Stimulated activated naive CD8-positive, alpha-beta T cell treated with anti-CD3 and anti-CD28 coated beads, Interleukin-15, Interleukin-2, amounts not matched to agents 100 ng/mL and 50 ng/mL, for 24 hours (primary cell): ENCODE measurements at regions not wholly inside any gene's neighbourhood (a gene's known extent, or its start where the extent isn't known, plus 50 kb on each side); places are given as distances from the start of the nearest gene placed in this dataset.
"Not testable (repeated sequence)": the region's sequence is repeated elsewhere in the genome, so short reads cannot be mapped to it uniquely, and the experiment has no call there.

Experiments
- H3K27ac Mint-ChIP-seq: one replicate; pipeline ENCODE4 v1.8.0; 2021; ENCODE audit warnings: mild to moderate bottlenecking, mixed read lengths
- H3K27me3 Mint-ChIP-seq: one replicate; pipeline ENCODE4 v1.8.0; 2021; ENCODE audit warnings: mixed read lengths
- H3K36me3 Mint-ChIP-seq: one replicate; pipeline ENCODE4 v1.8.0; 2021; ENCODE audit warnings: low read depth, mixed read lengths
- H3K4me1 Mint-ChIP-seq: one replicate; pipeline ENCODE4 v1.8.0; 2021; ENCODE audit warnings: low read depth, mixed read lengths
- H3K4me3 Mint-ChIP-seq: one replicate; pipeline ENCODE4 v1.8.0; 2021; ENCODE audit warnings: mild to moderate bottlenecking, mixed read lengths
- H3K9me3 Mint-ChIP-seq: one replicate; pipeline ENCODE4 v1.8.0; 2021; ENCODE audit warnings: mixed read lengths

DNA sequence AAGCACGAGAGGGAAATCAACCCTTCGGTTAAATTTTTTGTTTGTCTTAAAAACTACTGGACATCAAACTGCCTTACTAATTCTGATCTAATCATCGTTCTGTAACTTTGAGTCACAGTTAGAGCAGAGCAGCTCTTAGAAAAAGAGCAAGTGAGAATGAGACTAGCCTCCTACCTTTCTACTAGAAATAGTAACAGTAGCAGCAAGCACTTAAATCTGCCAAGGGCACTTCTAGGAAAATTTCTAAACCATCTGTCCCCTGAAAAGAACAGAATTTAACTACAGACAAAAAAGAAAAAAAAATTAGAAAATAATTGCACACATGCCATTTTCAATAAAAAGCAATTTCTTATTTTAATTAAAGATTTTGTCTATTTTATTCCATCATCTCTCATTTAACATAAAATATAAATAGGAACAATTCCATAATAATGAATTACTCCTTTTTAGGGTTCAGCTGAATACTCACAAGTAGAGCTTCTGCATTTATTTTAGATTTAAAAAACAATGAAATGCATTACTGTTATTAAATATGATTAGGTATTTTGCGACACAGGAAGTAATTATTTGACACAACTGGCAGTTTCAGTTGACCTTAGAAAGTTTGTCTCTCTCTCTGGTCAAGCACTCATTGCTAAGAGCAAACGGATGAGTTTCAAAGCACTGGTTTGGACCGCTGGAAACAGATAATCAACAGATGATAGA is 250.8 kb upstream of the SOX9 start:
- Mint-ChIP-seq H3K4me3 (no peak overlapping the region), H3K27me3 (no peaks in the 10 kb centered on the region), H3K27ac (no peak overlapping the region), H3K4me1 (no peaks in the 10 kb centered on the region), H3K36me3 (no peaks in the 10 kb centered on the region), H3K9me3 (peaks cover 6% of the 10 kb centered on the region)

DNA sequence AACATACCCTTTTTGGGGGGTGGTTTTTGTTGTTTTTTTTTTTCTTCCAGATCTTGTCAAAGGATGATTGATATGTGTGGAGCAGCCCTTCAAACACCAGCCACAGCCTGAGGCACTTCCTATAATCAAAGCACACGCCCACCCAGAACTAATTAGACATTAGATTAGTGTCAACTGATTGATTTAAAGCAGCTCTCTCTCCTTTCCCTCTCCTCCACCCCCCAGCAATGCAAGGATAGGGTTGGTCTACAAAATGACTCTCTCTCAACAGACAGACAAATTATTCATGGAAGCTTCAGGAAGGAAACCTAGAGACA is 250.3 kb upstream of the SOX9 start:
- Mint-ChIP-seq H3K4me1 (no peaks in the 10 kb centered on the region), H3K36me3 (no peaks in the 10 kb centered on the region), H3K27me3 (no peaks in the 10 kb centered on the region), H3K27ac (no peak overlapping the region), H3K9me3 (peaks cover 7% of the 10 kb centered on the region), H3K4me3 (no peak overlapping the region)

DNA sequence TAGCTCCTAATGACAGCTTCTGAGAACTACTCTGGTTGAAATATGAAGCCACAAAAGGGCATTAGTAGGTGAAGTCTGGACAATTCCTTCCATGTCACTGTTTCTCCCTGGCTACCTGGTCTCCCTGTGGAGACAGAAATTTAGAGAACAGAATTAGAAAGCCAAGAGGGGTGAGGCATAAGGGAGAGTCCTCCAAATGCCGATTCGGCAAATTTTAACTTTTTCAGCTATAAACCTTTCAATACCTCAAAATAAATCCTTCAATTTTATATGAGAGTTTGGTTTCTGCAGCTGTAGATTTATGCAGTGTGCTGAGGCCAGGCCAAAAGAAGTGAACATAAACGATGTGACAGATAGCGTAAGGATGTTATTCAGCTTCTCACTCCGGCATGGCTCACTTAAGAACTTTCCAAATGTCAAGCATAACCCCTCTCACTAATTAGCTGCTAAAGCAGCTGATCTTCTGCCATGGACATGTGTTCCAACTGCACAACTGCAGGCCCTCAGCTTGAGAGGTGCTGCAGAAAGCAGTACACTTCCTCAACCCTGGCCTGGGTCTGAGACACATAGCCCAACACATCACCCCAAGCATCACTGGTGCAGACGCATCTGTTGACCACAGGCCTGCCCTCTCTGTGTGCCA is 247.9 kb upstream of the SOX9 start:
- Mint-ChIP-seq H3K27ac (no peak overlapping the region), H3K9me3 (peaks cover 7% of the 10 kb centered on the region), H3K4me3 (no peak overlapping the region), H3K36me3 (no peaks in the 10 kb centered on the region), H3K4me1 (no peaks in the 10 kb centered on the region), H3K27me3 (no peaks in the 10 kb centered on the region)

DNA sequence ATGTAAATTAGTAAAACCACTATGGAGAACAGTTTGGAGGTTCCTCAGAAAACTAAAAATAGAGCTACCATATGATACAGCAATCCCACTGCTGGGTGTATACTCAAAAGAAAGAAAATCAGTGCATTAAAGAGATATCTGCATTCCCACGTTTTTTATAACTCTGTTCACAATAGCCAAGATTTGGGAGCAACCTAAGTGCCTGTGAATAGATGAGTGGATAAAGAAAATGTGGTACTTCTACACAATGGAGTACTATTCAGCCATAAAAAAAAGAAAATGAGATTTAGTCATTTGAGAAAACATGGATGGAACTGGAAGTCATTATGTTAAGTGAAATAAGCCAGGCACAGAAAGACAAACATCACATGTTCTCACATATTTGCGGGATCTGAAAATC is 246.0 kb upstream of the SOX9 start:
- not testable (repeated sequence) for H3K36me3 Mint-ChIP-seq, H3K27ac Mint-ChIP-seq, H3K4me3 Mint-ChIP-seq, H3K27me3 Mint-ChIP-seq, H3K9me3 Mint-ChIP-seq, H3K4me1 Mint-ChIP-seq

DNA sequence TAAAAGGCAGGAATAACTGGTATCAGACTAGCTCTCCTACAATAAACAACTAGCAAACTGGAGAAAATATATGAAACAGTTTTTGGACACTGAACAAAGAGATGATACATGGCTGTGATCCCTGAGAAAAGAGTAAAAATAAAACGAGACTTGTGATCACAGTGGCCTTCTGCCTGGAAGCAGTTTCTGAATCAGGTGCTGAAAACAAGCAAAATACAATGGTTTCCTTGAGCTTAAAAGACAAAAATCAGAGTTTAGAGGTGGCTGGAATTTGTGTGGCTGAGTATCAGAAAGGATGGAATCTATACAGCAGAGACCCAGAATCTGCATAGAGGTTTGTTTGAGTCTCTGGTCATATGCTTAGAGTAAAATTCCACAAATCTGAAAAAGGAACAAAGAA is 242.5 kb upstream of the SOX9 start:
- H3K4me1 Mint-ChIP-seq = no peaks in the 10 kb centered on the region
- peaks cover 4% of the 10 kb centered on the region for H3K9me3 Mint-ChIP-seq
- no peak overlapping the region for H3K4me3 Mint-ChIP-seq
- H3K27ac Mint-ChIP-seq = no peak overlapping the region
- no peaks in the 10 kb centered on the region for H3K36me3 Mint-ChIP-seq
- no peaks in the 10 kb centered on the region for H3K27me3 Mint-ChIP-seq

DNA sequence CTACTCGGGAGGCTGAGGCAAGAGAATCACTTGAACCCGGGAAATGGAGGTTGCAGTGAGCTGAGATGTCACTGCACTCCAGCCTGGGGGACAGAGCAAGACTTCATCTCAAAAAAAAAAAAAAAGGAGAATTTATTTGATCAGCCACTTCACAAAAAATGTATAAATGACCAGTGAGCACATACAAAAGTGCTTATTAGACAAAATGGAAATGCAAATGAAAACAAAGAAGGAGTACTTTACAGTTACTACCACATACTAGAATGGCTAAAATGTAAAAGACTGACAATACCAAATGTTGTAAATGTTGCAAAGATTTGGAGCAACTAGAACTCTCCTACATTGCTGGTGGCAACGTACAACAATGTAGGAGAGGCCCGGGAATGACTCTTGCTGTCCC is 241.8 kb upstream of the SOX9 start:
- Mint-ChIP-seq H3K9me3 (peaks cover 4% of the 10 kb centered on the region), H3K36me3 (no peaks in the 10 kb centered on the region), H3K4me1 (no peaks in the 10 kb centered on the region), H3K4me3 (no peak overlapping the region), H3K27me3 (no peaks in the 10 kb centered on the region), H3K27ac (no peak overlapping the region)

DNA sequence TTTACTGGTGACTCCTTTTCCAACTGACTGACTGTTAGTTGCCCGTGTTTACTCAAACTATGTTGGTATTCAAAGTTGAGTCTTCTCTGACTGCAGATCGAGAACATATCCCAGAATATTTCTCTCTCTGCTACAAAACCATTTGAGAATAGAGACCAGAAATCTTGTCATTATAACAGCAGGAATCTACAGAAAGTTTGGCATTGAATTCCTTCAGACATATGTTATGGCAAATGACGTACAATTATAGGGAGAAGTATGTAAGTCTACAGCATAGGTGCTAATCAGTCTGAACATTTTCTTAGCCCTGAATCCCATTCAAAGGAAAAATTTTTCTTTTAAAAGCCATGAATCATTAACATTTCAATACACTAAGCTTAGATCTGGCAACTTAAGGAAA is 239.8 kb upstream of the SOX9 start:
- no peaks in the 10 kb centered on the region for H3K27me3 Mint-ChIP-seq
- H3K4me1 Mint-ChIP-seq = no peaks in the 10 kb centered on the region
- H3K4me3 Mint-ChIP-seq = no peak overlapping the region
- no peak overlapping the region for H3K27ac Mint-ChIP-seq
- peaks cover 4% of the 10 kb centered on the region for H3K9me3 Mint-ChIP-seq
- no peaks in the 10 kb centered on the region for H3K36me3 Mint-ChIP-seq

DNA sequence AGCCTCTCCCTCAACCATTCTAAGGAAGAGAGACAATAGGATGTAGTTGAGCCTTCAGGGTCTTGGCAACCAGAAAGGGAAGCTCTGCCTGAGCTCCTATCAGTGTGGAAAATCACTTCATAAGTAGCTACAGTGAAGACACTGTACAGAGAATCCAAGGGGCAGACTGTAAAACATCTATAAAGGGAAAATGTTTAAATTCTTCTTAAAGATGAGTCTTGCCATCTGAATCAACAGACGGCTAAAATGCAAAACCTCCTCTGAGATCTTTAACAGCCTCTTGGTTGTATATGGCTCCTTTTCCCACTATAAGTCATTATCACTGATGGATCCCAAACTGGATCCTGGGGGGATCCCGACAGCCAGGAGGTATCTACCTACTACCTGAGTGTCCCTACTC is 239.2 kb upstream of the SOX9 start:
- Mint-ChIP-seq H3K9me3 (peaks cover 4% of the 10 kb centered on the region), H3K36me3 (no peaks in the 10 kb centered on the region), H3K27ac (no peak overlapping the region), H3K4me1 (no peaks in the 10 kb centered on the region), H3K27me3 (no peaks in the 10 kb centered on the region), H3K4me3 (no peak overlapping the region)

DNA sequence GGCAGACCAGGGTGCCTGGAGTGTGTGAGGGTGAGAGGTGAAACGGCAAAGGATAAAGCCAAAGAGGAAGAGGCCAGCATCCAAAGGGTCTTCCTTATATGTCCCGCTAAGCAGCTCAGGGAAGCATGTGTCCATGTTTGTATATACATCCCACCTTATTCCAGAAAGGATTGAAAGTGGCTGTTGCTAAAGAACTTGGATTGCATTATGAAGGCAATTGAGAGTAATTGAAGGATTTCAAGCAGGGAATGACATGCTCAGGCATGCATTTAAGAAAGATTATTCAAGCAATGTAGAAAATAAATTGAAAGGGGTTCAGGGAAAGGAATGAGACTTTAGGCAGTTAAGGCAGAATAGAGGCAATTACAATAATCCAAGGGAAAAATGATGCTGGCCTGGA is 237.6 kb upstream of the SOX9 start:
- H3K27ac Mint-ChIP-seq = no peak overlapping the region
- peaks cover 4% of the 10 kb centered on the region for H3K9me3 Mint-ChIP-seq
- no peaks in the 10 kb centered on the region for H3K4me1 Mint-ChIP-seq
- H3K27me3 Mint-ChIP-seq = no peaks in the 10 kb centered on the region
- no peak overlapping the region for H3K4me3 Mint-ChIP-seq
- no peaks in the 10 kb centered on the region for H3K36me3 Mint-ChIP-seq

DNA sequence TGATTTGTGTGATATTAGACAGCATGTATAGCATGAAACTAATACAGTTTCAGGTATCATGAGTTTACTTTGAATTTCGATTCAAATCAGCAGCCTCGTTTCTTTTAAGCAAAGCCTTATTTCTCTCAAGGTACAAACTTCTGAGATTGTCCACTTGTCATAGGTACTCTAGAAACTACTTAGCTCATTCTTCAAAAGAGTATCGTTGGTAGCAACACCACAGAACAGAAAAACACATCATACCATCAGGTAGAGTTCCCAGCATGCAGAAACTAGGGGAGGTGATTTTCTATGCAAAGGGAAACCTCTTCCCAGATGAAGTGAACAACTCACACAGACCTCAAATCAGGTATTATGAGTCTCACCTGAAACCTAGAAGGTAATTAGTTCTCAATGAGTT is 237.0 kb upstream of the SOX9 start:
- no peaks in the 10 kb centered on the region for H3K27me3 Mint-ChIP-seq
- H3K4me1 Mint-ChIP-seq = no peaks in the 10 kb centered on the region
- H3K27ac Mint-ChIP-seq = no peak overlapping the region
- H3K4me3 Mint-ChIP-seq = no peak overlapping the region
- peaks cover 4% of the 10 kb centered on the region for H3K9me3 Mint-ChIP-seq
- H3K36me3 Mint-ChIP-seq = no peaks in the 10 kb centered on the region

DNA sequence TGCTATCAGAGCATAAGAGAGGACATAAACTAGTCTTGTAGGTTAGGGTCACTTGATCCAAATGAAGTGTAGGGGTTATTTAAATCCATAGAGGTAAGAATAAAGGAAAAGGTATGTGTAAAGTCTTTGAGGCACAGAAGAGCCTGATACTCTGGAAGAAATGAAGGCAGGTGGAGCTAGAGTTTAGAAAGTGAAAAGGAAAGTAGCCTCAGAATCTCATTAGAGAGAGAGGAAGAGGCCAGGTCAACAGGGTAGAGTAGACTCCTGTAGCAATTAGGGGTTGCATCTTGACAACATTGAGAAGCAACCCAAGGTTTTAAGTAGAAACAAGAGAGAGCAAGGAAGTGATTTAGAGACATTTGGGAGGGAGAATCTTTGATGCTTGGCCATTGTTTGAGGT is 235.2 kb upstream of the SOX9 start:
- no peaks in the 10 kb centered on the region for H3K27me3 Mint-ChIP-seq
- H3K36me3 Mint-ChIP-seq = no peaks in the 10 kb centered on the region

DNA sequence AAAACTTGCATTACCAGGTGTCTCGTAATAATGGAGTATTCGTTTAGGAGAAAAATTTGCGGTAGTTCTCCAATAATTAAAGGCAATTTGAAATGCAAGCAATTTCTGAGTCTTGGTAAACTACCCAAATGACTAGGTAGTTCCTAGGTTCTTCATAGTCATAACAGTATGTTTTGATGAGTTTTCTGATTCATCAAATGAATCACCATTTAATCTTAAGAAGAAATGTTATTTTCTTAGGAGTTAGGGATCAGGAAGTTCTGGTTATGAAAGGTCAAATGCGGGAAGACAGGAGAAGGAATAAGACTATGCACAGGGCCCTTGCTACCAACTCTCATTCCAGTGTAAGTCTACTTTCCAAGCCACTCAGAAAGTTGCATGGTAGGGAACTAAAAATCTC is 221.5 kb upstream of the SOX9 start:
- Mint-ChIP-seq H3K4me1 (no peaks in the 10 kb centered on the region), H3K27ac (no peak overlapping the region), H3K36me3 (no peaks in the 10 kb centered on the region), H3K27me3 (no peaks in the 10 kb centered on the region), H3K9me3 (peaks cover 11% of the 10 kb centered on the region), H3K4me3 (no peak overlapping the region)

More for the DNA sequence above, 235.2 kb upstream of the SOX9 start:
- Mint-ChIP-seq H3K27ac (no peak overlapping the region), H3K9me3 (peaks cover 4% of the 10 kb centered on the region), H3K4me3 (no peak overlapping the region), H3K4me1 (no peaks in the 10 kb centered on the region)

DNA sequence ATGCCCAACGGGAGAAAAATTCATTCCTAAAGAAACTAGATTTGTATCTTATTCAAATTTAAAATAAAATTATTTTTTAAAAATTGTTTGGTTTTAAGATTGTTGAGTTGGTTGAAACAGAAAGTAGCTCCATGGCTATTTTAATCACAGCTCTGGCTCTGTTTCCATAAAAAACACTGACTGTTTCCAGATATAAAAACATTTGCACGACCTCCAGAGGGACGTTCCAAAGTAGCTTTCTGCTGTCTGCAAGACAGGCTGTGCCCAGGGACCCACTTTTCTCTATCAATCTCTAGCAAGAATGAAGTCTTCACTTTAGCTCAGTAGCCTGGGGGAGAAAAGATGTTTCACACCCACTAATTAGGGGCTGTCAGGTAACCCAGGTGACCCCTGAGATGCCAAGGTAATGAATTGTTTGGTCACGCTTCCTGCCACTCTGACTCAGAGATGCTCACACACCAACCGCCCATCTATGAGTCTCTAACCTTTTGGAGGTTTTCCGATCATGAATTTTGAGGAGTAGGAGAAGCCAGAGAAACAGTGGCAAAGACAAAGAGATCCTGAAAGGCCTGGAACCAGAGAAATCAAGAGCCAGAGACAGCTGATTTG is 220.1 kb upstream of the SOX9 start:
- no peak overlapping the region for H3K27ac Mint-ChIP-seq
- H3K9me3 Mint-ChIP-seq = peaks cover 11% of the 10 kb centered on the region
- H3K4me3 Mint-ChIP-seq = no peak overlapping the region

DNA sequence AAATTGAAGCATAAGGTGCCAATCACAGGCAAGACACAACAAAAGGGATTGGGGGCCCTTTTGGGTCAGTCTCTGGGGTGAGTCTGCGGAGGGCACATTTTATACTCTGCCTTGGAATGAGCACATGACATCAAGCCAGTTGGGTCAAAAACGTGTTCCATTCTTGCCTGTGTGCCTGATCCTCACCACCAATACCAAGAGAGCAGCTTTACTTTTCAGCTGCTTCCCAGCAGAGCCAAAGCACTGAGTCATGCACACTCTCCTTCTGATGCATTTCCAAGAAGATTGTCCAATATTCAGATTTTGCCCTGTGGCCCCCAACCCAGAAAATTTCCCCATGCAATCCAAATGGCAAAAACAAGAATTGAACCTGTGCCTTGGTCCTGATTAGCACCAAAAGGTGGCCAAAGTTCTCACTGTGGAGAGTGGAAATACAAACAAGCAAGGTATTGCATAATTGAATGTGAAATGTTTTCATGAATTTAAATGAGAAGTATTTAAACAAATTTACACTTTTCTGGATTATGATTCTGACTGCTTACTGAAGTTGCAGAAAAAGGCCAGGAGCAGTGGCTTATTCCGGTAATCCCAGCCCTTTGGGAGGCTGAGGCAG is 217.8 kb upstream of the SOX9 start:
- H3K4me1 Mint-ChIP-seq = no peaks in the 10 kb centered on the region
- H3K27ac Mint-ChIP-seq = no peak overlapping the region
- H3K4me3 Mint-ChIP-seq = no peak overlapping the region
- H3K36me3 Mint-ChIP-seq = no peaks in the 10 kb centered on the region
- no peaks in the 10 kb centered on the region for H3K27me3 Mint-ChIP-seq
- peaks cover 3% of the 10 kb centered on the region for H3K9me3 Mint-ChIP-seq

More for the DNA sequence above, 220.1 kb upstream of the SOX9 start:
- no peaks in the 10 kb centered on the region for H3K27me3 Mint-ChIP-seq
- H3K36me3 Mint-ChIP-seq = no peaks in the 10 kb centered on the region
- no peaks in the 10 kb centered on the region for H3K4me1 Mint-ChIP-seq

DNA sequence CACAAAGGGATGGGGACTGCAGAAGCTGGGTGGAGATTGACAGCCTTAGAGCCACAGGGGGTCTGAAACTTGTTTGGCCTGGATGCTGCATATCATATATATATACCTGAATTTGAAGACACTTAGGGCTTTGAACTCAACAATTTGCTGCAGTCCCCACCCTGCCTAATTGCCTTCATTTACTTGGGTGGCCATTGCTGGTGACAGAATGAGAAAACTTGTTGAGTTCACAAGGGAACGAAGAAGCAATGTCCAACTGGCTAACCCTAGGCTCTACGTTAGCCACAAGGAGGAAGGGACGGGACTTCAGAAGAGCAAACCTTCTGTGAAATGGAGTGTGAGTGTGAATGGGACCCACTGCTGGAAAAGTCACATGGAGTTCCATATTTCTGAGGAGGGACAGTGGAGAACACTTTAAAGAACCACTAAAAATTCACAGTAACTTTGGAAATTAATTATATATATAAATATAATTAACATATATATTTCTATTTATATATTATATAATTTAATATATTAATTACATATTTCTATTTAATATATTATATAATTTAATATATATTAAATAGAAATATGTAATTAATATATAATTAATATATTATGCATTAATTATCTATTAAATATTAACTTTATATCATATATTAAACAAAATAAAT is 215.3 kb upstream of the SOX9 start:
- no peaks in the 10 kb centered on the region for H3K36me3 Mint-ChIP-seq
- no peaks in the 10 kb centered on the region for H3K4me1 Mint-ChIP-seq
- H3K27me3 Mint-ChIP-seq = no peaks in the 10 kb centered on the region
- H3K27ac Mint-ChIP-seq = no peak overlapping the region
- no peak overlapping the region for H3K4me3 Mint-ChIP-seq
- no peaks in the 10 kb centered on the region for H3K9me3 Mint-ChIP-seq
